ENCODE measurements at regions not wholly inside any gene's neighbourhood (a gene's known extent, or its start where the extent isn't known, plus 50 kb on each side); places are given as distances from the start of the nearest gene placed in this dataset.
"Not testable (repeated sequence)": the region's sequence is repeated elsewhere in the genome, so short reads cannot be mapped to it uniquely, and the experiment has no call there.

DNA sequence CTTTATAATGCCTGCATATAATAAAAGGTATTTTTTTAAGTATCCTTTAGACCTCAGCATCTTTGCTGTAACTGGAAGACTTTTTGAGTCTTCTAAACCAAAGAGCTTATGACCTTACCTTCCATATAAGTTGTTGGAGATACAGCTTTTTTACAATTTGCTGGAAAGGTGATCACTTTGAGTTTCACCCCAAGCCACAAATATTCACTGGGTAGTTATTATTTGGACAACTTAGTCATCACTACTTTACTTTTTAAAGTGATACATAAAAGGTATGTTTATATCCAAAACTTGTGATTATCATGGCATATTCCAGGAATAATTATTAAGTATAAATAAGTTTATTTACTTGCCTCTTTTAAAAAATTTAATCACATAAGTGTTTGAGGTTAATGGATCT lies 246.7 kb upstream of the NRIP1 start:
- DNase-seq = no peak

DNA sequence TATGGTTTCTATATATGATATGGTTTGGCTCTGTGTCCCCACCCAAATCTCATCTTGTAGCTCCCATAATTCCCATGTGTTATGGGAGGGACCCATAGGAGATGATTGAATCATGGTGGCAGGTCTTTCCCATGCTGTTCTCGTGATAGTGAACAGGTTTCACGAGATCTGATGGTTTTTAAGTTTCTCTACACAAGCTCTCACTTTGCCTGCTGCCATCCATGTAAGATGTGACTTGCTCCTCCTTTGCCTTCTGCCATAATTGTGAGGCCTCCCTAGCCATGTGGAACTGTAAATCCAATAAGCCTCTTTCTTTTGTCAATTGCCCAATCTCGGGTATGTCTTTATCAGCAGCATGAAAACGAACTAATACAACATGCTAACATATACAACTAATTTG lies 252.2 kb upstream of the NRIP1 start:
- not testable (repeated sequence) for DNase-seq

DNA sequence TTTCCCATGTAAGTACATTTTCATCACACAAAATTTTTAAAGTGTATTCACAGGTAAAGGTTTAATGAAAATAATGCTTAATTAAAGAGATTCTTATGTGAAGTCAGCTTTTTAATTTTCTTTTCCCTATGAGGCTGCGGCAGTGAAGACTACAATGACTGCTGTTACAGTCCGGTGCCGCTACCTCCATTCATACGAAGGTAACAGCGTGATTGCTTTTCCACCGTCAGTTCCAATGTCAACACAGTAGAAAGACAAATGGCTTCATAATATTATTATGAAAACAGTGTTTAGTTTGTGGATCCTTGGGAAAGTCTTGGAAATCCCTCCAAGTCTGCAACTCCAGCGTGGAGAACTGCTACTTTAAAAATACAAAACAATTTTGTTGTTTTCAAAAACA lies 254.9 kb upstream of the NRIP1 start:
- DNase-seq = no peak

DNA sequence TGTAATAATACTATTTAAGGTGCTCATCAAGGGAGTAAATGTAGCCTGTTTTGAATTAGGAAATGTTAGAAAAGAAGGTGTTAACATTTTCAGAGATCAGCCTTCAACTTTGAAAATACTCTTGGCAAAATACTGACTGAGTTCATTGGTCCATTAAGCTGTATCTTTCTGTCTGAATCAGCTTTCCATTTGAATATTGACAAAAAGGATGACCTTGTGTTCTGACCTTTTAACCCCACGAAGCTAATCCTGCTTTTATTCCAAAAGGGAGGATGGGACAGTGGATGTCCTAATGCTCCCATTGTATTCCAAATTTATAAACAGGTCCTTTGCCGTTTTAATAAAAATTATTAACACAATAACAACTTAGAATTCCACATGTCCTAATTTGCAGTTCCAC lies 259.7 kb upstream of the NRIP1 start:
- DNase-seq = no peak

- no peak for DNase-seq
Measured at GRCh38 chr21:15326032-15326867, 261.4 kb upstream of the NRIP1 start.

DNA sequence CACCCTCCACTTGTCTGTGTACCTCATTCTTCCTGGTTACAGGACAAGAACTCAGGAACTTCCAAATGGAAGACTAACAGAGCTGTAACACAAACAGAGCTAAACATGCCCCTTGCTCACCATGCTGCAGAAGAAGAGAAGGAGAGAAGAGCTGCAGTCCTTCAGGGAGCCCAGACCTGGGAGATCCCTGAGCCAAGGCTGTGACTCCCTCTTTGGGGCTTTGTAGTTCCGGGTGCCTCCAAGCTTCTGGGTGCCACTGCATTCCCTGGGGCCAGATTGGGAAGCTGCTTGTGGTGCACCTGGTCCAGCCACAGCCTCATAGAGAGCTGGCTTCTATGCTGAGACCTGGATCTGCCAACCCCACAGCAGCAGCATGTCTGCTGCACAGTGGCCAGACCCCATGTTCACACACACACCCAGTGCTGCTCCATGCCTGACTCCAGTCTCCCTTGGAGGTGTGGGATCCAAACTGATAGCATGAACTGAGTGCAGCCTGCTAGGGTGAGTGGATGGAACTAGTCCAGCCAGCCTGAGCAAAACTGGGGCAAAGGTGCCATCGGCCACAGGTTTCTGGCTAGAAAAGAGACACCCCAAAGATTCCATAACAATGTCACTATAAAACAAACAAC lies 263.0 kb upstream of the NRIP1 start:
- no peak for DNase-seq

DNA sequence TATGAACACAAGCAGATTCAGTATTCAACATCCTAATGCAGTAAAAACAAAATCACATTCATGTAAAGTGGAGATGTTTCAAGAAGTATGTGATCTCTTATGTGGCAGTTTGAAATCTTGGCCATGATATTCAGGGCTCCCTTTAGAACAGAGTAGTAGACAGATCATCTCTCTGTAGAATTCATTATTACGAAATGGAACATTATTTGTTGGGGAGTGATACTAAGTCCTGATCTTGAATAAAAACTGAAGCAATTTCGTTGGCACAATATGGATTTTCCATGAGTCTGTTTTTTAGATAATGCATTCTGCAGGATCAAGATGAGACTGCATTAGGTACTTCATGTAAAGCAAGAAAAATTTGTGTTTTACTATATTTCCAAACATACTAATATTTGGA lies 264.4 kb upstream of the NRIP1 start:
- no peak for DNase-seq

DNA sequence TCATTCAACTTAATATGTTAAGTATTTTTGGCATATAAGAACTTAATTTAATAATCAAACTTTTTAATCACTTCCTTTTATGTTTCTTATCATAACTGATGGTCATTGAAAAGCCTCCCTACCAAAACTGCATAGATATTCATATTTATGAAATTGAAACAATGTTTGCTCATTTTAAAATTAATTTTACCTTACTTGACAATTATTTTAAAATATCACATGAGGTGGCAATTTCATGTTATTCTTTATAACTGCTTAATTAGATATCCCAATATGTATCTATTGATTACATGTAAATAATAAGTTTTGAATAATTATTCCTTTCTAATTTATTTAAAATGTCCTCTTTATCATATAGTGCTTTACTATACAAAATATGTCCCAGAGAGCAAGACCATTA lies 266.1 kb upstream of the NRIP1 start:
- DNase-seq = no peak

- no peak for DNase-seq
Measured at GRCh38 chr21:15332572-15332971, 267.8 kb upstream of the NRIP1 start.

DNA sequence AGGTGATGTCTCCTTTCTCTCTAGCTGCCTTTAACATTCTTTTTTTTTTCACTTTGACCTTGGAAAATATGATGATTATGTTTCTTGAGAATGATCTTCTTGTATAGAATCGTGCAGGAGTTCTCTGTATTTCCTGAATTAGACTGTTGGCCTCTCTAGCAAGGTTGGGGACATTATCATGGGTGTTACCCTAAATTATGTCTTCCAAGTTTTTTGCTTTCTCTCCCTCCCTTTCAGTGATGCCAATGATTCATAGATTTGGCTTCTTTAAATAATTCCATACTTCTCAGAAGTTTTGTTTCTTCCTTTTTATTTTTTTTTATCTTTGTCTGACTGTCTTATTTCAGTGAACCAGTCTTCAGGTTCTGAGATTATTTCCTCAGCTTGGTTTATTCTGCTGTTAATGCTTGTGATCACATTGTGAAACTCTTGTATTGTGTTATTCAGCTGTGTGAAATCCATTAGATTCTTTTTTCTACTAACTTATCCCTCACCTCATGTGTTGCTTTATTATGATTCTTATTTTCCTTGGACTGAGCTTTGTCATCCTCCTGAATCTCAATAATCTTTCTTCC lies 268.4 kb upstream of the NRIP1 start:
- DNase-seq = no peak

- no peak for DNase-seq
Measured at GRCh38 chr21:15333951-15334350, 269.2 kb upstream of the NRIP1 start.

DNA sequence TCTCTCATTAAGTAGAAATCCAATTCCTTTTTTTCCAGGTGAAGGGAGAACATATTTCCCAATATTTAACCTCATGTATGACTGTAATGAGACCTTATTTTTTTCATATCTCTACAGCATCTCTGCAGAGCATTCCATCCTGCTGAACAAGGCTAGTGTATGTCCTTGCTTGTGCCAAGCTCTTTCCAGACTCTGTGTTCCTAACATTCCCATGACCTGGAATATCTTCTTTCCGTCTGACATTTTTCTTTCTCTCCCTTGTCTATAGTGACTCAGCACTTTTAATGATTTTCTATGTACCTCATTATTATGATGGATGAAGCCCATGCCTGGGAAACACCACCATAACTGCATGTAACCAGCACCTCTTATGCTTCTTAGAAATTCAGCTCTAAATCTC lies 278.3 kb upstream of the NRIP1 start:
- no peak for DNase-seq

GRCh38 chr21:15352009-15352408 lies 287.2 kb upstream of the NRIP1 start:
- DNase-seq = no peak

- no peak for DNase-seq
Measured at GRCh38 chr21:15353546-15353945, 288.7 kb upstream of the NRIP1 start.

GRCh38 chr21:15354516-15354915 lies 289.7 kb upstream of the NRIP1 start:
- DNase-seq = no peak

DNA sequence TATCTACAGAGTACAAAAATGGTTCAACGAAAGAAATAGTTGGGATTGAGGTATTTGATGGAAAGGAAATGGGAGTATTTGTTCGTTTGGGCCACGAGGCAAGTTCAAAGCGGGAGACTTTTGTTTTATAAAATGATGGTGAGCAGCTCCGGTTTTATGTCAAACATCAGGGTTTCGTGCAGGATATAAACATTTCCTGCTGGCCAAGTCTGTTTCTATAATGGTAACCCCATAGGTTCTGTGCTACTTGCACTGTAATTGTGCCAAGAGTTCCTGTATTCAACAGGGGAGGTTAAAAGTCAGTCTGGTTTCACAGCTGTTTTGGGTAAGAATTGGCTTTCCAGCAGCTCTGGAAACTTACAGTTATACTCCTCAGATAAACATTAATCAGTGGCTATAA lies 290.3 kb upstream of the NRIP1 start:
- no peak for DNase-seq

- no peak for DNase-seq
Measured at GRCh38 chr21:15359251-15359650, 294.5 kb upstream of the NRIP1 start.

GRCh38 chr21:15362458-15362857 lies 297.7 kb upstream of the NRIP1 start:
- no peak for DNase-seq

DNA sequence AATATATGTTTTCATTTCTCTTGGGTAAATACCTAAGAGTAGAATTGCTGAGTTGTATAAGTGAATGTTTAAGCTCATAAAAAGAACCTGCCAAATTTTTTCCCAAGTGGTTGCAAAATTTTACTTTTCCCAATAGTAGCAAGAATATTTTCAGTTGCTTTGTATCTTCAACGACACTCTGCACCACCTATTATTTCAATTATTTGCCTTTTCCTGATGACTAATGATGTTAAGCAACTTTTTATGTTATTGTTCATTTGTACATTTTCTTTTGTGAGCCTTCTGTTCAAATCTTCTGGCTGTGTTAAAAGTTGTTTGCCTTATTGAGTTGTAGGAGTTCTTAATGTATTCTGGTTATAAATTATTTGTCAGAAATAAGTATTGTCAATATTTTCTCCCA lies 299.1 kb upstream of the NRIP1 start:
- DNase-seq = no peak

DNA sequence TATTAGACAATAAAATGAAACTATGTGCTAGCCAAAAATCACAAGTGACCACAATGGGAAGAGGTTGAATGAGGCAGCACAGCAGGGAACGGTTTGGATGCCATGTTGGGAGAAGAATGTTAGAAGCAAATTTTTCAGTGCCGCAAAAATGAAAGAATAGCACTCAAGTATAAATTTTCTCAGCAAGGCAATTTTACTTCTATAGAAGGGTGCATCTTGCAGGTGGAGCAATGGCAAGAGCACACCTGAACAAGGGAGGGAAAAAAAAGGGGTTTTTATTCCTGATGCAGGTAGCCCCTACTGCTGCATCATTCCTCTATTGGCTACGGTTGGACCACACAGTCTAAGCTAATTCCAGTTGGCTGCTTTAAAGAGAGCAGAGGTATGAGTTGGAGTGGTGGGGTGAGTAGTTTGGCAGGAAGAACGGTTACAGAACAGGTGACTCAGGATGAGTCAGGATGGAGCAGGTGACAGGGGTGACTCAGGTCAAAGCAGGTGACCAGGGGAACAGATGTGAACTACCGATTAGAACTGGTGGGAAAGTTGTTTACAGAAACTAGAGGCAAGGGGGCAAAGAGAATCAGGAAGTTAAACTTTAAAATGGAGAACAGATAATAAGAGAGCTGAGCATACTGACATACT lies 301.1 kb upstream of the NRIP1 start:
- no peak for DNase-seq

DNA sequence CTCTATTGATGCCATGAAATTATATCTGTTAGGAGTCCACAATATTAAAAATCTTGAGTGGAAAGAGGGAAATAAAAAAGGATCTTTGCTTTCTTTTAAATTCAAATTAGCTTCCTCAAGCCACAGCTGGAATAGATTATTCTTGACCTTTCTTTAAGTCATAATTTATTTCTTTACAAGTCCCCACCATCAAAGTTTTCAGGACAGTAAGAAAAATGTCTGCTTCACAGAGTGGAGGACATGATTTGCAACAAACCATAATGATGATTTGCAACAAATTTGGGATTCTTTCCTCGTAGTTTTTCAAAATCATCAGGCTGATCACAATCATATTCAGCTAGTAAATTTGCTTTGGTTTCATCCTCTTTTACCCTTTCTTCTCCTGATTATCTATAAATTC lies 301.8 kb upstream of the NRIP1 start:
- peak; percentile 46 for DNase-seq

DNA sequence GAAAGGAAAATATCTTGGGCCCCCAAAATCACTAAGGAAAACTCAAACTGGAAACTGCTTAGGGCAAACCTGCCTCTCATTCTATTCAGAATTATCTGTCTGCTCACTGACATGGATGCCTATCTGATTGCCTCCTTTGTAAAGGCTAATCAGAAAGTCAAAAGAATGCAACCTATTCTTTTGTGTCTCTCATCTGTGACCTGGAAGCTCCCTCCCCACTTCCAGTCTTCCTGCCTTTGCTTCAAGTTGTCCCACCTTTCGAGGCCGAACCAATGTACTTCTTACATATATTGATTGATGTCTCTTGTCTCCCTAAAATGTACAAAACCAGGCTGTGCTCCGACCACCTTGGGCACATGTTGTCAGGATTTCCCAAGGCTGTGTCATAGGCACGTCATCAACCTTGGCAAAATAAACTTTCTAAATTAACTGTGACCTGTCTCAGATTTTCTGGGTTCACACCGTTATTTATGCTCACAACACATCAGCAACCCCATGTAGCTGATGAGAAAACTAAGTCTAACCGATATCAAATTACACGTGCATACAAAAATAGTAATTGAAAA lies 302.3 kb upstream of the NRIP1 start:
- DNase-seq = no peak

All from renal pelvis (tissue), 1 donor.